GM23338 (cell line): ENCODE measurements at regions not wholly inside any gene's neighbourhood (a gene's known extent, or its start where the extent isn't known, plus 50 kb on each side); places are given as distances from the start of the nearest gene placed in this dataset.

Experiments
- EZH2 ChIP-seq: fragments of 200-600 bp; sonication (generic); IDR thresholded peaks from one replicate; pipeline ENCODE4 v1.8.0; 2017; ENCODE audit warnings: antibody characterized with exemption, mild to moderate bottlenecking, low read depth; ENCODE audit not compliant: unreplicated experiment
- JUNB ChIP-seq: IDR thresholded peaks from one replicate; pipeline ENCODE4 v1.6.1; 2016; ENCODE audit warnings: antibody characterized with exemption; ENCODE audit not compliant: unreplicated experiment
- REST ChIP-seq: IDR thresholded peaks from one replicate; pipeline ENCODE4 v1.6.1; 2018; ENCODE audit warnings: antibody characterized with exemption; ENCODE audit not compliant: unreplicated experiment
- TF ChIP-seq, protein P1 (sequence below), 2 experiments: fragments of 200-600 bp in 1 of 2; sonication (generic) in 1 of 2; conservative IDR thresholded peaks; 2 replicates each; pipeline versions ENCODE4 v1.5.1 to v1.6.1; 2016 to 2017; ENCODE audit warnings: antibody characterized with exemption in 2 of 2, low read depth in 2 of 2, mild to moderate bottlenecking in 2 of 2, moderate library complexity in 1 of 2

DNA sequence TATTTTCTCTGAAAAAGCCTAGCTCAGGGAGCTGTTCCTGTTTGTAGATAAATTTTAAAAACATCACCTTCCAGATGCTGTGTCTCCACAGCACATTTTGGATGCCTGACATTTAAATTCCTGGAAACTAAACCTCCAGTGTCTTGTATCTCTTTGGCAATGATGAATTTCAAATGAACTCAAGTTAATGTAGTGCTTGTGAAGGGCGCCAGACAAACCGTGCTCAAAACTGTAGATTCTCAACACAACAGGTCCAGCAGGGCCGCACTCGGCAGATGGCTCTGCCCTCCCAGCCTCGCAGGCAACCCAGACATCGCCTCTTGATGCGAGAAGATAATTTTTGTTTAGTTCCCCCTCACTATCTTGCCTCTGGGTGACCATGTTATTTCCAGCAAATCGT lies 432.9 kb downstream of the VRK1 start:
- TF ChIP-seq, protein P1, sequence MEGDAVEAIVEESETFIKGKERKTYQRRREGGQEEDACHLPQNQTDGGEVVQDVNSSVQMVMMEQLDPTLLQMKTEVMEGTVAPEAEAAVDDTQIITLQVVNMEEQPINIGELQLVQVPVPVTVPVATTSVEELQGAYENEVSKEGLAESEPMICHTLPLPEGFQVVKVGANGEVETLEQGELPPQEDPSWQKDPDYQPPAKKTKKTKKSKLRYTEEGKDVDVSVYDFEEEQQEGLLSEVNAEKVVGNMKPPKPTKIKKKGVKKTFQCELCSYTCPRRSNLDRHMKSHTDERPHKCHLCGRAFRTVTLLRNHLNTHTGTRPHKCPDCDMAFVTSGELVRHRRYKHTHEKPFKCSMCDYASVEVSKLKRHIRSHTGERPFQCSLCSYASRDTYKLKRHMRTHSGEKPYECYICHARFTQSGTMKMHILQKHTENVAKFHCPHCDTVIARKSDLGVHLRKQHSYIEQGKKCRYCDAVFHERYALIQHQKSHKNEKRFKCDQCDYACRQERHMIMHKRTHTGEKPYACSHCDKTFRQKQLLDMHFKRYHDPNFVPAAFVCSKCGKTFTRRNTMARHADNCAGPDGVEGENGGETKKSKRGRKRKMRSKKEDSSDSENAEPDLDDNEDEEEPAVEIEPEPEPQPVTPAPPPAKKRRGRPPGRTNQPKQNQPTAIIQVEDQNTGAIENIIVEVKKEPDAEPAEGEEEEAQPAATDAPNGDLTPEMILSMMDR (conservative IDR thresholded peaks at IDR 0.05; ENCODE audit: low read depth in 2 of 2): no peak
- TF ChIP-seq JUNB: no peak
- no peak for TF ChIP-seq EZH2
- TF ChIP-seq REST: no peak
